GM20000 (cell line): ENCODE measurements at regions not wholly inside any gene's neighbourhood (a gene's known extent, or its start where the extent isn't known, plus 50 kb on each side); places are given as distances from the start of the nearest gene placed in this dataset.
"Not testable (repeated sequence)": the region's sequence is repeated elsewhere in the genome, so short reads cannot be mapped to it uniquely, and the experiment has no call there.

Experiments
- DNase-seq: peaks from one replicate; pipeline ENCODE4 v3.0.0; 2012; ENCODE audit warnings: low spot score
- TF ChIP-seq, protein P1 (sequence below): IDR thresholded peaks from 2 replicates; pipeline ENCODE4 v1.5.1; 2012; ENCODE audit warnings: mild to moderate bottlenecking, control low read depth; ENCODE audit errors: extremely low read depth, missing control alignments

- TF ChIP-seq, protein P1, sequence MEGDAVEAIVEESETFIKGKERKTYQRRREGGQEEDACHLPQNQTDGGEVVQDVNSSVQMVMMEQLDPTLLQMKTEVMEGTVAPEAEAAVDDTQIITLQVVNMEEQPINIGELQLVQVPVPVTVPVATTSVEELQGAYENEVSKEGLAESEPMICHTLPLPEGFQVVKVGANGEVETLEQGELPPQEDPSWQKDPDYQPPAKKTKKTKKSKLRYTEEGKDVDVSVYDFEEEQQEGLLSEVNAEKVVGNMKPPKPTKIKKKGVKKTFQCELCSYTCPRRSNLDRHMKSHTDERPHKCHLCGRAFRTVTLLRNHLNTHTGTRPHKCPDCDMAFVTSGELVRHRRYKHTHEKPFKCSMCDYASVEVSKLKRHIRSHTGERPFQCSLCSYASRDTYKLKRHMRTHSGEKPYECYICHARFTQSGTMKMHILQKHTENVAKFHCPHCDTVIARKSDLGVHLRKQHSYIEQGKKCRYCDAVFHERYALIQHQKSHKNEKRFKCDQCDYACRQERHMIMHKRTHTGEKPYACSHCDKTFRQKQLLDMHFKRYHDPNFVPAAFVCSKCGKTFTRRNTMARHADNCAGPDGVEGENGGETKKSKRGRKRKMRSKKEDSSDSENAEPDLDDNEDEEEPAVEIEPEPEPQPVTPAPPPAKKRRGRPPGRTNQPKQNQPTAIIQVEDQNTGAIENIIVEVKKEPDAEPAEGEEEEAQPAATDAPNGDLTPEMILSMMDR = no peak
- no peak for DNase-seq
These were observed 607.1 kb downstream of the PTPRC start for GRCh38 chr1:199245946-199246345.

- TF ChIP-seq, protein P1 = no peak
- no peak for DNase-seq
These were observed 607.9 kb downstream of the PTPRC start for GRCh38 chr1:199246716-199247115.

GRCh38 chr1:199247891-199248290, 609.1 kb downstream of the PTPRC start:
- no peak for DNase-seq
- TF ChIP-seq, protein P1 = no peak

GRCh38 chr1:199254040-199254439, 615.2 kb downstream of the PTPRC start:
- not testable (repeated sequence) for DNase-seq

DNA sequence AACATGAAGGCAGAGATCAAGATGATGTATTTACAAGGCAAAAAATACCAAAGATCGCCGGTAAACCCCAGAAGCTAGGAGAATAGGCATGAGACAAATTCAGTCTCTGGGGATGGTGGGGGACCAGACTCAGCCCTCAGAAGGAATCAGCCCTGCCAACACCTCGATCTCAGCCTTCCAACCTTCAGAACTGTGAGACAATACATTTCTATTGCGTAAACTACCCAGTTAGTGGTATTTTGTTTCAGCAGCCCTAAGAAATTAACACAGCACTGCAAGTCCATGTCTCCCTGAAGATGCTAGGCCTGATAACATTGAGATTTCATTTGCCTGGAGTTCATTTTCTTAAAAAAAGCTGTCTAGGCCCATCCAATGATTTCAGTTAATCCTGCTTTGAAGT, 622.5 kb downstream of the PTPRC start:
- TF ChIP-seq, protein P1 = no peak
- no peak for DNase-seq

- TF ChIP-seq, protein P1 = no peak
These were observed 625.4 kb downstream of the PTPRC start for GRCh38 chr1:199264283-199264682.

DNA sequence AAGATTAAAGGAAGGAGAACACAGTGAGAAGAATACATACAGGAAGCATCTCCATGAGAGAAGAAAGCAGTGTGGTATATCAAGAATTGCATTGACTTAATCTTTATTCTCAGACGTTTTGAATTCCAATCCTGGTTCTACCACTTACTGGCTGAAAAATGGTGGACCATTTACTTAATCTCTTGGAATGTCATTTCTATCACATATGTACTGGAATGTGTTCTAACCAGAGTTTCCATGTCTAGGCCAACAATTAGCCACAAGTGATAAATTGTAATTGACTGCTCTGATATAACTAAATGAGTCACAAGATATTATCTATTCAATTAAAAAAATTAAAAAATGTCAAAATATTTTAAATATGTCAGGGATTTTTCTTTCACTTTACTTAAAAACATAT, 626.1 kb downstream of the PTPRC start:
- no peak for DNase-seq
- TF ChIP-seq, protein P1 = no peak

More at GRCh38 chr1:199264283-199264682, 625.4 kb downstream of the PTPRC start:
- no peak for DNase-seq

GRCh38 chr1:199265319-199265718, 626.5 kb downstream of the PTPRC start:
- TF ChIP-seq, protein P1 = no peak
- no peak for DNase-seq
